Tibial artery (tissue), 4 donors: ENCODE measurements at regions not wholly inside any gene's neighbourhood (a gene's known extent, or its start where the extent isn't known, plus 50 kb on each side); places are given as distances from the start of the nearest gene placed in this dataset.
"Not testable (repeated sequence)": the region's sequence is repeated elsewhere in the genome, so short reads cannot be mapped to it uniquely, and the experiment has no call there.

ENCODE experiments used
- DNase-seq, 2 donors: peaks; one replicate each; pipeline ENCODE4 v3.0.0-alpha.2; 2019
- H3K27ac ChIP-seq, 2 donors: fragments of 200-600 bp; sonication (generic) in 1 of 2; 1 replicate in 1 of 2; 2 replicates in 1 of 2; pipeline ENCODE4 v1.5.1; 2018 to 2019; ENCODE audit warnings: mild to moderate bottlenecking in 1 of 2
- H3K27me3 ChIP-seq, 2 donors: fragments of 200-600 bp; sonication (generic) in 1 of 2; one replicate each; pipeline versions ENCODE4 v1.5.1 to v1.6.0; 2016 to 2019
- H3K36me3 ChIP-seq, 3 donors: fragments of 200-600 bp; sonication (generic) in 2 of 3; one replicate each; pipeline ENCODE4 v1.5.1; 2016 to 2019; ENCODE audit warnings: mild to moderate bottlenecking in 2 of 3
- H3K4me1 ChIP-seq, 4 donors: fragments of 200-600 bp; sonication (generic) in 2 of 4; 1 replicate in 3 of 4; 2 replicates in 1 of 4; pipeline ENCODE4 v1.5.1; 2016 to 2019
- H3K4me3 ChIP-seq, 2 donors: fragments of 200-600 bp; sonication (generic) in 1 of 2; 1 replicate in 1 of 2; 2 replicates in 1 of 2; pipeline ENCODE4 v1.5.1; 2018 to 2019; ENCODE audit warnings: mild to moderate bottlenecking in 2 of 2
- H3K9me3 ChIP-seq, 3 donors: fragments of 200-600 bp; sonication (generic) in 1 of 3; one replicate each; pipeline ENCODE4 v1.5.1; 2016 to 2019
- CTCF ChIP-seq, 2 experiments: fragments of 200-600 bp in 1 of 2; fragments of 450-650 bp in 1 of 2; IDR thresholded peaks; one replicate each; pipeline ENCODE4 v1.5.1; 2017 to 2019; ENCODE audit warnings: antibody characterized with exemption in 2 of 2, mild to moderate bottlenecking in 1 of 2, moderate library complexity in 1 of 2
- intact Hi-C: fragments of 100-400 bp; cut with DNase I; formaldehyde crosslinking; loops from one replicate; pipeline ENCODE4 v1.15.0; 2023; ENCODE audit warnings: low total_unique reads

- Histone ChIP-seq H3K27ac (no peak overlapping the region), H3K4me1 (no peaks in the 10 kb centered on the region), H3K4me3 (no peak overlapping the region), H3K36me3 (no peaks in the 10 kb centered on the region), H3K9me3 (no peaks in the 10 kb centered on the region), H3K27me3 (no peaks in the 10 kb centered on the region)
- no peak for TF ChIP-seq CTCF (IDR thresholded peaks at IDR 0.05)
- DNase-seq = no peak
- intact Hi-C loops = no loop called here
Observed at GRCh38 chrX:98939456-98939855, 1470.6 kb downstream of the PCDH19 start.

GRCh38 chrX:98931216-98931615 lies 1478.9 kb downstream of the PCDH19 start:
- no peak for DNase-seq
- Histone ChIP-seq H3K4me1 (no peaks in the 10 kb centered on the region), H3K36me3 (no peaks in the 10 kb centered on the region), H3K27ac (no peak overlapping the region), H3K27me3 (no peaks in the 10 kb centered on the region), H3K9me3 (no peaks in the 10 kb centered on the region), H3K4me3 (no peak overlapping the region)
- TF ChIP-seq CTCF (IDR thresholded peaks at IDR 0.05) = no peak
- intact Hi-C loops = no loop called here

GRCh38 chrX:98924511-98924910 lies 1485.6 kb downstream of the PCDH19 start:
- H3K36me3 ChIP-seq = no peaks in the 10 kb centered on the region
- H3K4me1 ChIP-seq = no peaks in the 10 kb centered on the region
- DNase-seq = no peak
- peaks cover 0 to 4% (median 0%) of the 10 kb centered on the region in 3 donors for H3K9me3 ChIP-seq
- H3K27me3 ChIP-seq = no peaks in the 10 kb centered on the region
- no peak overlapping the region for H3K27ac ChIP-seq
- no peak overlapping the region for H3K4me3 ChIP-seq
- no peak for TF ChIP-seq CTCF (IDR thresholded peaks at IDR 0.05)
- intact Hi-C loops = no loop called here

- no peak overlapping the region for H3K4me3 ChIP-seq
- intact Hi-C loops = no loop called here
- no peak for TF ChIP-seq CTCF (IDR thresholded peaks at IDR 0.05)
- no peaks in the 10 kb centered on the region for H3K4me1 ChIP-seq
- DNase-seq = no peak
- no peaks in the 10 kb centered on the region for H3K36me3 ChIP-seq
- no peaks in the 10 kb centered on the region for H3K9me3 ChIP-seq
- no peaks in the 10 kb centered on the region for H3K27me3 ChIP-seq
- no peak overlapping the region for H3K27ac ChIP-seq
Observed at GRCh38 chrX:98897191-98897590, 1512.9 kb downstream of the PCDH19 start.

- H3K4me3 ChIP-seq, DNase-seq, H3K4me1 ChIP-seq, intact Hi-C loops, H3K27me3 ChIP-seq, H3K27ac ChIP-seq, H3K36me3 ChIP-seq, H3K9me3 ChIP-seq: not testable (repeated sequence)
Observed at GRCh38 chrX:98850639-98851038, 1559.4 kb downstream of the PCDH19 start.
